ENCODE measurements at regions not wholly inside any gene's neighbourhood (a gene's known extent, or its start where the extent isn't known, plus 50 kb on each side); places are given as distances from the start of the nearest gene placed in this dataset.

- TF ChIP-seq CTCF (IDR thresholded peaks at IDR 0.05), result no peak
- no peak for TF ChIP-seq ZFX (IDR thresholded peaks at IDR 0.05; ENCODE audit: borderline replicate concordance)
Observed at GRCh38 chr1:102110586-102110985, 113.9 kb upstream of the OLFM3 start.

Measured in 22Rv1 (cell line).